Body of pancreas (tissue), 4 donors: ENCODE measurements at regions not wholly inside any gene's neighbourhood (a gene's known extent, or its start where the extent isn't known, plus 50 kb on each side); places are given as distances from the start of the nearest gene placed in this dataset.

Experiments used
- POLR2A ChIP-seq, 3 donors: fragments of 450-650 bp; IDR thresholded peaks; one replicate each; pipeline ENCODE4 v1.6.1; 2016; ENCODE audit warnings: antibody characterized with exemption in 3 of 3, mild to moderate bottlenecking in 2 of 3
- TF ChIP-seq, protein P1 (sequence below), 7 experiments: fragments of 450-650 bp in 4 of 7; fragments of 200-600 bp in 3 of 7; sonication (generic) in 3 of 7; IDR thresholded peaks; one replicate each; pipeline ENCODE4 v1.5.1; 2016 to 2019; ENCODE audit warnings: antibody characterized with exemption in 7 of 7

DNA sequence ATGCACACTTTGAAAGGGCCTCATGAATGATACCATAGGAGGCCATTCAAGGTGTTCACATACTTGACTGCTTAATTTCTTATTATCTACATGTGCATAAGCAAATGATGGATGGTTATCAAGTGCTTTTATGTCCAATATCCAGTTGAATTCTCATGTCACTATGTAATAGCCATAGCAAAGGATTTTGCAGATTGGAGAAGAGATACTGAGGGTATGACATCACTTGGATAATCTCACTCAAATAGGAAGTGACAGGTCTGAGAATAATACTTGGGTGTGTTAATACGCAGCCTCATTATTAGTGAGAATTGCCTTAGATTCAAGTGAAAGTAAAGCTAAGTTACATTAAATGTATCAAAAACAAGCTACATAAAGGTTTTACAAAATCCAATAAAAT, 1208.6 kb downstream of the CDH11 start:
- TF ChIP-seq, protein P1, sequence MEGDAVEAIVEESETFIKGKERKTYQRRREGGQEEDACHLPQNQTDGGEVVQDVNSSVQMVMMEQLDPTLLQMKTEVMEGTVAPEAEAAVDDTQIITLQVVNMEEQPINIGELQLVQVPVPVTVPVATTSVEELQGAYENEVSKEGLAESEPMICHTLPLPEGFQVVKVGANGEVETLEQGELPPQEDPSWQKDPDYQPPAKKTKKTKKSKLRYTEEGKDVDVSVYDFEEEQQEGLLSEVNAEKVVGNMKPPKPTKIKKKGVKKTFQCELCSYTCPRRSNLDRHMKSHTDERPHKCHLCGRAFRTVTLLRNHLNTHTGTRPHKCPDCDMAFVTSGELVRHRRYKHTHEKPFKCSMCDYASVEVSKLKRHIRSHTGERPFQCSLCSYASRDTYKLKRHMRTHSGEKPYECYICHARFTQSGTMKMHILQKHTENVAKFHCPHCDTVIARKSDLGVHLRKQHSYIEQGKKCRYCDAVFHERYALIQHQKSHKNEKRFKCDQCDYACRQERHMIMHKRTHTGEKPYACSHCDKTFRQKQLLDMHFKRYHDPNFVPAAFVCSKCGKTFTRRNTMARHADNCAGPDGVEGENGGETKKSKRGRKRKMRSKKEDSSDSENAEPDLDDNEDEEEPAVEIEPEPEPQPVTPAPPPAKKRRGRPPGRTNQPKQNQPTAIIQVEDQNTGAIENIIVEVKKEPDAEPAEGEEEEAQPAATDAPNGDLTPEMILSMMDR (IDR thresholded peaks at IDR 0.05) = no peak
- no peak for TF ChIP-seq POLR2A (IDR thresholded peaks at IDR 0.05)
